Right forelimb (tissue), 1 donor: ENCODE measurements at regions not wholly inside any gene's neighbourhood (a gene's known extent, or its start where the extent isn't known, plus 50 kb on each side); places are given as distances from the start of the nearest gene placed in this dataset.
"Not testable (repeated sequence)": the region's sequence is repeated elsewhere in the genome, so short reads cannot be mapped to it uniquely, and the experiment has no call there.

Source experiments
- DNase-seq: peaks from one replicate; pipeline ENCODE4 v3.0.0-alpha.2; 2018

- DNase-seq = no peak
These were observed 158.0 kb upstream of the ALKAL2 start for GRCh38 chr2:445896-446295.

DNA sequence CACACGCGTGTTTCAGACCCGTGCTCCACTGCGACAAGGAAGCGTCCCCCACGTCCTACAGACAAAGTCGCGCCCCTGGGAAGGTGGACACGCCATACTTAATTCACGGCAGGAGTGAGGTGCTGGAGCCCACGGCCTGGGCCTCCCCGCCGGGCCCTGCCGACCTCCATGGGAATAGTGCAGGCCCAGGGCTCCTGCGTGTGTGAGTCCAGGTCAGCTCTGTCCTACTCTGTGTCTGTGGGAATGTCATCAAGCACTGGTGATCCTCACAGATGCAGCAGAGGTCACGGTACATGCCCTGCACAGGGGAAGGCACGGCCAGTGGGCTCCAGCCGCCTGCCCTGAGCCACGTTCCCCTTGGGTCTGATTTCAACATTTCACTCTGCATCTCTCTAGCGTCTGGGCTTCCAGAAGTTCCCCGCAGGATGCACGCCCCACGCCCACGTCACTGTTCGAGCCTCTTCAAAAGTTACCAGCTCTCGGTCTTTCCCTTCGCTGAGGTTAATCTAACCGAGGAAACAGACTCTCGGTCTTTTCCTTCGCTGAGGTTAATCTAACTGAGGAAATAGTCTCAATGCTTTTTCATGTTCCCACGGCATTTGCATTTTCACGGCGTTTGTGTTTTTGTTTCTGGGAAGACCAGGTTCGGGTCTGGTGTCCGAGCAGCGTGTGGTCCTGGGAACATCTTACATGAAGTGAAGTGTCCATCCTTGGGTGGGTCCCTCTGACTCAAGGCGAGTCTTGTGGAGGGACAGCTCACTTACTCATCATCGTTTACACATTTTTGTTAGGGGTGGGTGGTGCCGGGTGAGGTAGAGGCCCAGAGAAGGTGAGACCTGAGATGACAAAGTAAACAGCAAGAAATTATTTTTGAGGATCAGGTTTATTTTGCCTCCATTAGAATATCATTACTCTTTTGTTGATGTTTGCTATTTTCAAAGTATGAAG, 157.3 kb upstream of the ALKAL2 start:
- no peak for DNase-seq

- DNase-seq = no peak
These were observed 155.8 kb upstream of the ALKAL2 start for GRCh38 chr2:443741-444140.

DNA sequence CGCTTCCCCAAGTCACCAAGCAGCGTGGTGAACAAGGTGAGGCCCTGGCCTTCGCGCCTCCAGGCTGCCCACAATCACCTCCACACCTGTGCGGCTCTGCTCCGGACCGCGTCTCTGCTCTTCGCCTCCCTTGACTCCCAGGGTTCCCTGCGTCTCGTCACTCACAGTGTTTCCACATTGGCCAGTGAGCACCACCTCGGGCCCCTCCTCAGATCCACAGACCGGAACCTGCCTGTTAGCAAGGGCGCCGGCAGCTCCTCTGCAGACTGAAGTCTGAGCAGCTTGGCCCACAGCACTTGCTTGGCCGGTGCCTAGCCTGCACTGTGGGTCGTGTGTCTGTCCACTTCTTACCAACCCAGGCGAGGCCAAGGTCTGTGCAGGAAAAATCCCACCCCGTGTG, 155.3 kb upstream of the ALKAL2 start:
- DNase-seq = no peak

GRCh38 chr2:441258-442022, 153.5 kb upstream of the ALKAL2 start:
- no peak for DNase-seq

- DNase-seq = no peak
These were observed 152.5 kb upstream of the ALKAL2 start for GRCh38 chr2:440403-440740.

GRCh38 chr2:439556-440402, 151.9 kb upstream of the ALKAL2 start:
- DNase-seq = no peak

- no peak for DNase-seq
These were observed 151.2 kb upstream of the ALKAL2 start for GRCh38 chr2:439077-439476.

DNA sequence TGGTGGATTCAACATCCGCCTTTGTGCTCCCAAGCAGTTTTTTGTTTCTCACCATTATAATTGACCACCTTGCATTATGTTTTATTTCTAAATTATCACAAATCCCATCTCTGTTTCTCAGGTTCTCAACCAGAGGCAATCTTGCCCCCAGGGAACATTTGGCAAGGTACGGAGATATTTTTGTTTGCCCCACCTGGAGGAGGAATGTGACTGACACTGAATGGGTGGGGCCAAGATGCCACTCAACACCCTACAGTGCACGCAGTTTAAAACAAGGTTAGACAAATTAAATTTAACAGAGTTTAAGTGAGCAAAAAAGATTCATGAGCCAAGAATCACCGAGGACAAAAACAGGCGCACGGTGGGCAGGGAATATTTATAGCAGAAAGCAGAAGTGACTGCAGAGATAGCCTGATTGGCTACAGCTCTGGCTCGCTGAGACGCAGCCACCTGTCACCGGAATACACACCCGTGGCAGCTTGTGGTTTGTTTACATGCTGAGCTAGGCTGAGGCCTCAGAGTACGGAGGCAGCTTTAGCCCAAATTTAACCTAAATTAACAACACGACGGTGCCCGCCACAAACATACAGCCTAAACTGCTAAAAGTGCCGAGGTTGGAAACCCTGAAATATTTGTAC, 150.0 kb upstream of the ALKAL2 start:
- DNase-seq = no peak

GRCh38 chr2:437180-437579, 149.3 kb upstream of the ALKAL2 start:
- DNase-seq = no peak

GRCh38 chr2:436205-436604, 148.3 kb upstream of the ALKAL2 start:
- DNase-seq = no peak

DNA sequence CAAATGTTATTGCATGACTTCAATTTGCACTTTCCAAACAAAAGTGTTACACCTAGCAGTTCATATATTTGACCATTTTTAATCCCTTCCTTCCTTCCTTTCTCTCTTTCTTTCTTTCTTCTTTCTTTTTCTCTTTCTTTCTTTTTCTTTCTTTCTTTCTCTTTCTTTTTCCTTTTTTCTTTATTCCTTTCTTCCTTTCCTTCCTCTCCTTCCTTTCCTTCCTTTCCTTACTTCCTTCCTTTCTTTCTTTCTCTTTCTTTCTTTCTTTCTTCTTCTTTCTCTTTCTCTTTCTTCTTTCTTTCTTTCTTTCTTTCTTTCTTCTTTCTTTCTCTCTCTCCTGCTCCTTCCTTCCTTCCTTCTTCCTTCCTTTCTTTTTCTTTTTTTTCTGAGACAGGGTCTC, 146.7 kb upstream of the ALKAL2 start:
- no peak for DNase-seq

- DNase-seq = no peak
These were observed 145.3 kb upstream of the ALKAL2 start for GRCh38 chr2:433216-433615.

DNA sequence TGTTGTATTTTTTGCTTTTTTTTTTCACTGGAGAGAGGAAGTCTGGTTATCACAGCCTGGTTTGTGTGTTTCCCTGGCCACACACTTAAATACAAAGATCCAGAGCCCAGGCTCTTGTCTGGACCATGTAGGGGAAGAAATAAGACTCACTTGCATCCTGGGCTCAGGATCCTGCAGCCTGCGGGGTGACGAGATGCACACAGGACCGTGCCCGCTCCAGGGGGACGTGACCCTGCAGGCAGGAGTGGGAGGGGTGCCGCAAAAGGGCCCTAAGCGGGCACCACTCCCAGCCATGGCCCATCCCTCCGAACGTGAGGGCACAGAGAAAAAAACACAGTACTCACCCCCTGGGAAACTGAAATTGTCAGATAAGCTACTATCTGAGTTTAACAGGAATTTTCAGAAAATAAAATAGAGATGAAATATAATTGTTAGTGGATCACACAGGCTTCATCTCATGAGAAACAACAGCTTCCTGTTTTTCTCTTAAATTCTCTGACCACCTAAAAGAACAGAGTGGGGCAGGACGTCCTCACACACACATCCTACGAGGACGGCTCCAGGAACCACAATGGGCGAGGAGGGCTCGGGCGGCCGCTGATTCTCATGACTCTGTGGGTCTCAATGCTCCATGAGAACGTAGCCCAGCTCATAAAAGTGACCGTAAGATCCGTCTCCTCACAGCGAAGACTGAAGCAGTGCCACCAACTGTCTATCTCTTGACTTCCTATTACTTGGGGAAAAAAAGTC, 142.6 kb upstream of the ALKAL2 start:
- no peak for DNase-seq

DNA sequence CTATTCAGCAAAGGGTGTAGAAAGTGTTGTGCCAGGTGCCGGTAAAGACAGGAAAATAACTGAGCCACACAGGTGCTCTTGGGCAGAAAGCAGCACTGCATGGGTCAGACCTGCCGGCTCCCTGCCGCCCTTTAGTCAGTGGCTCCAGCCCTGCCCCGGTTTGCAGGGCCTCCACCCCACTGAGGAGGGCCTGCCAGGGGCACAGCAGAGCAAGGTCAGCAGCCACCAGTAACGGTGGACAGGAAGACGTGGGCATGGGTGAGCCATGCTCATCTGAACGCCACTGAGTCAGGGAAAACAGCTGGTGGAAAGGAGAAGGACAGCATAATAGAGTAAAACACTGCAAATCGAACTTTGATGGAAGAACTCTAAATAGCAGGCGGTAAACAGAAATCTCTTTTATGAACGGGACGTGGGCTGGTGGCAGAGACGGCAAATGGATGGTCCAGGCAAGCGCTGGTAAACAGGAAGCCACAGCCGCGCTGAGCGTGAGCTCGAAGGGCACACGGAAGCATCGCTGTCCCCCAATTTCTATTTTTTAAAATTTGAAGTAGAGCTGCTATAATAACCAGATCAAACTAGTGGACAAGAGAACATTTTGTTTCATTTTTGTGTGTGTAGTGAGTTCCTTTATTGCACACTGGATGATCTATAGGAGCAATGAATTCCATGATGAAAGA, 141.8 kb upstream of the ALKAL2 start:
- no peak for DNase-seq

- DNase-seq = no peak
These were observed 141.3 kb upstream of the ALKAL2 start for GRCh38 chr2:429142-429541.

GRCh38 chr2:428591-428990, 140.7 kb upstream of the ALKAL2 start:
- DNase-seq = no peak

DNA sequence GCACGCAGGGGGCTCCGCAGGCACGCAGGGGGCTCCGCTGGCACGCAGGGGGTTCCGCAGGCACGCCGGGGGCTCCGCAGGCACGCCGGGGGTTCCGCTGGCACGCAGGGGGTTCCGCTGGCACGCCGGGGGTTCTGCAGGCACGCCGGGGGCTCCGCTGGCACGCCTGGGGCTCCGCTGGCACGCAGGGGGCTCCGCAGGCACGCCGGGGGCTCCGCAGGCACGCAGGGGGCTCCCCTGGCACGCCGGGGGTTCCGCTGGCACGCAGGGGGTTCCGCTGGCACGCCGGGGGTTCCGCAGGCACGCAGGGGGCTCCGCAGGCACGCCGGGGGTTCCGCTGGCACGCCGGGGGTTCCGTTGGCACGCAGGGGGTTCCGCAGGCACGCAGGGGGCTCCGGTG, 138.8 kb upstream of the ALKAL2 start:
- DNase-seq = not testable (repeated sequence)

DNA sequence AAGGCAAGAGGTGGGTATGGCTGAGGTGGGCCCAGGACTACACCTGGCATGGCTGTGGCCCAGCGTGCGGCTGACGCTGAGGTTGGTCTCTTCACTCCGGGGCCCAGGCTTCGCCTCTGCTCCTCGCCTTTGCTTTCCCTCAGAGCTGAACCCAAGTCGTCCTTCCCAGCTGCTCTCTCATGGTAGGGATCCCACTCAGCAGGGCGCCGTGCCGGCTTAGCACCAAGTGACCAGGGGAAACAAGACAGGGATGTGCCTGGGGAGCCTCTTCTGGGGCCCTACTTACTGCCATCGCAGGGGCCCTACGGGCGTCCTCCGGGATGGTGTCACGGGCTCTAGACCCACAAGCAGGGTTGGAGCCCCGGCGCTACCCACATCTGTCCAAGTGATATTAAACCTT, 138.1 kb upstream of the ALKAL2 start:
- no peak for DNase-seq

GRCh38 chr2:425243-425642, 137.4 kb upstream of the ALKAL2 start:
- no peak for DNase-seq
